WERI-Rb-1 (cell line): ENCODE measurements at regions not wholly inside any gene's neighbourhood (a gene's known extent, or its start where the extent isn't known, plus 50 kb on each side); places are given as distances from the start of the nearest gene placed in this dataset.
"Not testable (repeated sequence)": the region's sequence is repeated elsewhere in the genome, so short reads cannot be mapped to it uniquely, and the experiment has no call there.

Experiments
- DNase-seq: peaks from one replicate; pipeline ENCODE4 v3.0.0-alpha.2; 2020
- H3K27ac ChIP-seq: fragments of 250-450 bp; sonication (Bioruptor Pico); 2 replicates; pipeline ENCODE4 v1.5.1; 2020; ENCODE audit warnings: mild to moderate bottlenecking, moderate library complexity
- H3K27me3 ChIP-seq: fragments of 250-450 bp; sonication (Bioruptor Pico); 2 replicates; pipeline ENCODE4 v1.5.1; 2021; ENCODE audit warnings: mild to moderate bottlenecking, low read depth, moderate library complexity; ENCODE audit not compliant: insufficient read depth, severe bottlenecking
- H3K36me3 ChIP-seq: fragments of 250-450 bp; sonication (Bioruptor Pico); 2 replicates; pipeline ENCODE4 v1.5.1; 2020; ENCODE audit warnings: mild to moderate bottlenecking, moderate library complexity
- H3K4me3 ChIP-seq: 2 replicates; pipeline ENCODE4 v1.5.1; 2011; ENCODE audit warnings: low read depth, mild to moderate bottlenecking, control low read depth, low read length
- H3K9me3 ChIP-seq: fragments of 250-450 bp; sonication (Bioruptor Pico); 2 replicates; pipeline ENCODE4 v1.5.1; 2021; ENCODE audit warnings: mild to moderate bottlenecking, moderate library complexity; ENCODE audit not compliant: severe bottlenecking
- TF ChIP-seq, protein P1 (sequence below): IDR thresholded peaks from 2 replicates; pipeline ENCODE4 v1.5.1; 2011; ENCODE audit warnings: low read depth, mild to moderate bottlenecking, control low read depth, inconsistent platforms, low read length

DNA sequence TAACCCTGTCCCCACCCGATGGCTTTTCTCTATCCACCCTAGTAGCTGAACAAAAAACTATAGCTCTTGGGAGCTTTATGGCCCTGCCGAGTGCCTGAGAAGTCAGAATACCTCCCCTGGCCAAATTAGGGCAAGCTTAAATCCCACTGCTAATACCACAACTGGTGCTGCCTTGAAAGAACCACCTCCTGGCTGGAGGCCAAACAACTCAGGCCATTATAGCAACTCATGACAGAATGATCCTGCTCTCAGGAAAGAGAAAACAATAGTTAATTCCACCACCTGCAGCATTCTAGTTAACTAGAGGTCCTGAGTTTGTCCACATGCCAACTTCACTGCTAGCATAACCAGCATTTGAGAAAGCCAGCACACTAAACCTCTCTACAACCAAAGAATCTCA lies 123.2 kb downstream of the RTP4 start:
- Histone ChIP-seq H3K27me3 (no peaks in the 10 kb centered on the region), H3K4me3 (no peak overlapping the region), H3K36me3 (no peaks in the 10 kb centered on the region), H3K9me3 (peaks cover 8% of the 10 kb centered on the region), H3K27ac (no peak overlapping the region)
- TF ChIP-seq, protein P1, sequence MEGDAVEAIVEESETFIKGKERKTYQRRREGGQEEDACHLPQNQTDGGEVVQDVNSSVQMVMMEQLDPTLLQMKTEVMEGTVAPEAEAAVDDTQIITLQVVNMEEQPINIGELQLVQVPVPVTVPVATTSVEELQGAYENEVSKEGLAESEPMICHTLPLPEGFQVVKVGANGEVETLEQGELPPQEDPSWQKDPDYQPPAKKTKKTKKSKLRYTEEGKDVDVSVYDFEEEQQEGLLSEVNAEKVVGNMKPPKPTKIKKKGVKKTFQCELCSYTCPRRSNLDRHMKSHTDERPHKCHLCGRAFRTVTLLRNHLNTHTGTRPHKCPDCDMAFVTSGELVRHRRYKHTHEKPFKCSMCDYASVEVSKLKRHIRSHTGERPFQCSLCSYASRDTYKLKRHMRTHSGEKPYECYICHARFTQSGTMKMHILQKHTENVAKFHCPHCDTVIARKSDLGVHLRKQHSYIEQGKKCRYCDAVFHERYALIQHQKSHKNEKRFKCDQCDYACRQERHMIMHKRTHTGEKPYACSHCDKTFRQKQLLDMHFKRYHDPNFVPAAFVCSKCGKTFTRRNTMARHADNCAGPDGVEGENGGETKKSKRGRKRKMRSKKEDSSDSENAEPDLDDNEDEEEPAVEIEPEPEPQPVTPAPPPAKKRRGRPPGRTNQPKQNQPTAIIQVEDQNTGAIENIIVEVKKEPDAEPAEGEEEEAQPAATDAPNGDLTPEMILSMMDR: no peak
- no peak for DNase-seq

DNA sequence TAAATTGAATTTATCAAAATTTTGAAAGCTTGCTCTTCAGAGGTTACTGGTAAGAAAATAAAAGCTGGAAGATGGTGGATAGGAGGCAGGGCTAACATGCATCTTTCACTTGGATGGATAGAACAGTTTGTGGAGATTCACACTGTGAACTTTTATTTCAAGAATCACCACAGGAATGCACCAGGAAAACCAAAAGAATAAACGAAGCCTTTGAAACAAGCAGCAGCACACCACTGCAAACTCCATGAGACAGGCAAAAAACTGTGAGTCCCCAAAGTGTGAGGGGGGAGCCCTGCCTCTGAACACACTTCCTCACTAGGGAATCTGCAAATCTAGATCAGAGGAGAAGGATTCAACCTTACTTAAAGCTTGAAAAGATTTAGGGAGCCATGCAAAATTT lies 122.2 kb downstream of the RTP4 start:
- no peak overlapping the region for H3K27ac ChIP-seq
- peaks cover 8% of the 10 kb centered on the region for H3K9me3 ChIP-seq
- no peak overlapping the region for H3K4me3 ChIP-seq
- no peak for DNase-seq
- TF ChIP-seq, protein P1: no peak
- no peaks in the 10 kb centered on the region for H3K27me3 ChIP-seq
- no peaks in the 10 kb centered on the region for H3K36me3 ChIP-seq

DNA sequence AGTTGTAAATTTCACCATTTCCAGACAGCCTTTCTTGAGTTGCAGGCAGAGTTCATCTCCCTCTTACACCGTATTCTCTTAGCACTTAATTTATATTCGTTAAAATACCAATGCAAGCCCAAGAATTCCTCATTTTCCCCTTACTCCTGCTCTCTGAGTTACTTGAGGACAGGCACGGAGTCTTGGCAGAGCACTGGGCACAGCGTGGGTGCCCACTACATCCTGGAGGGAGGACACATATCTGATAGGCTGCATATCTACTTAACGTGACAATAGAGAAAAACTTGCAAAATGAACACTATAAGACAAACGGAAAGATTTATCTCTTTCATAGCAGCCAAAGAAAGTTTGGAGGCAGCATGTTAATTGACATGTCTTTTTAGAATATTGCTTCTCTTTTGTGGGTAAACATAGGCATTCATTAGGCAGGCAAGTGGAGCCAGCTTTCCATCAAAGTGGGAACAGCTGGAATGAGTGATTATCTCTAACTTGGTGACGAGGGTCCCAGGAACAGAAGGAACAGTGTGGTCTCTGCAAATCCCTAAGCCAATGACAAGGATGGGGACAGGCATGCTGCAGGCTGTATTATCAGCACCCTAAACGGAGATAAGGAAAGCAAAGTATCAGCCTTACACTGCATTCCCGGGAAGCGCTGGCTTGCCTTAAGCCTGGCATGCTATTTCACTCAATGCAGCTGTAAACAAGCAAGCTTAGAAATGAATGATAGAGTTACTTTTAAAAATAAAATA lies 116.5 kb downstream of the RTP4 start:
- H3K27me3 ChIP-seq: peaks cover 6% of the 10 kb centered on the region
- no peak for DNase-seq
- TF ChIP-seq, protein P1: no peak

DNA sequence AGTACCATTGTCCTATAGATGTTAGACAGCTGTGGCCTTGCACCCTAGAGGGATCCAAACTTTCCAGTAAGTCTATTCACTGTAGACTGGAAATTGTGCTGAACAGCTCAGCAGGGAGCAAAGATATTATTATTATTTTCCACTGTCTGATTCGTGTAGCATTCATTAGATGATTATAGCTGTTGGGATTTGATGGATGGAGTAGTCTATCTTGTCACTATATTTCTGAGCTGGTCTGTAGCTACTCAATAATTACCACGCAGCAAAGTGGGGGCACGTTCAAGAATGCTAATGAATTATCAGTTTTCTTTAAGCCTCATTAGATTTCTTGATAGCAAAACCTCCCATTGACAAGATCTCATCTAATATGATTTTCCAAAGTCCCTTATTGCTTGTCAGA lies 113.2 kb downstream of the RTP4 start:
- Histone ChIP-seq H3K36me3 (no peaks in the 10 kb centered on the region), H3K27ac (no peak overlapping the region), H3K4me3 (no peak overlapping the region), H3K9me3 (no peaks in the 10 kb centered on the region), H3K27me3 (peaks cover 6% of the 10 kb centered on the region)
- DNase-seq: no peak
- TF ChIP-seq, protein P1: no peak

More for the DNA sequence above, 116.5 kb downstream of the RTP4 start:
- Histone ChIP-seq H3K9me3 (peaks cover 3% of the 10 kb centered on the region), H3K27ac (no peak overlapping the region), H3K36me3 (no peaks in the 10 kb centered on the region), H3K4me3 (no peak overlapping the region)

DNA sequence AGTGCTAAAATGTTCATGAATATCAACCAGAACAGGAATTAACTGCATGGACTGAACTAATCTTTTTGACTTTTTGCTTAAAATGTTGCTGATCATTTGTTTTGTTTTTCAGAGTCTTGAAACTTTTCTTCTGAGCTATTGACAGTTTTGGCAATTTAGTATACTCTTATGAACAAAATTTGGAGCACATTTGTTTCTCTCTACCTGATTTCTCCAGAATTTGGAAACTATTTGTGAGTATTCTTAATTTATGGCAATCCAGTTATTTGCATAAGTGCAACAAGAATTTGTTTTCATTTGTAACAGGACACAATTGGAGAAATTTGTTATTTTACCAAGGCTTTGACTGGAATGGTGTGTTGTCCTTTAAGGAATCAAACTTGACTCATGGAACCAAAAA lies 107.4 kb downstream of the RTP4 start:
- not testable (repeated sequence) for H3K27me3 ChIP-seq, DNase-seq, H3K36me3 ChIP-seq, H3K4me3 ChIP-seq, H3K27ac ChIP-seq
- peaks cover 17% of the 10 kb centered on the region for H3K9me3 ChIP-seq

DNA sequence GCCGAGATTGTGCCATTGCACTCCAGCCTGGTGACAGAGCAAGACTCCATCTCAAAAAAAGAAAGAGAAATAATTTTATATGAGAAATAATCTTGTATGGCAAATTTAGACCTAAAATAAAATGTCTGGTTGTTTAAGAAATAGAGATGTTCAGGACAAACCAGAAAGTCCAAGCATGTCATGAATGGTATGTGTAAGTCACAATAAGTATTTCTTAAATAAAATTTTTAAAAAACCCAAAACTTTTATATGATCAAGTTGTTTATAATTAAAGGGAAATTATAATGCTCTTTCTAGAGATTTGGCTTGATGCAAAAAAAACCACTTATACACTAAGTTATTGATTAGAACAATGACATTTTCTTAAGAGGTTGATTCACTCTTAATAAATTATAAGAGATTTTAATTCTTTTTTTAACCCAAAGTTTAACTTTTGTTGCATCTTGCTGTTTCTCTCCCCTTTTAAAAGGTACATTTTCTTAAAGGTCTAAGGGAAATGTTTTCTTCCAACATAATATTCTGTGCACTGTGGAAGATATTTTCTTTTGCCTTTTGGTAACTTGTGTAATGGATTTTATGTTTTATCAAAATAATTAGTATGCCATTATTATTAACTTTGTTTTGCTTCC lies 105.7 kb downstream of the RTP4 start:
- no peak for DNase-seq
- Histone ChIP-seq H3K36me3 (no peaks in the 10 kb centered on the region), H3K9me3 (peaks cover 17% of the 10 kb centered on the region), H3K4me3 (no peak overlapping the region), H3K27me3 (no peaks in the 10 kb centered on the region), H3K27ac (no peak overlapping the region)
- TF ChIP-seq, protein P1: no peak

DNA sequence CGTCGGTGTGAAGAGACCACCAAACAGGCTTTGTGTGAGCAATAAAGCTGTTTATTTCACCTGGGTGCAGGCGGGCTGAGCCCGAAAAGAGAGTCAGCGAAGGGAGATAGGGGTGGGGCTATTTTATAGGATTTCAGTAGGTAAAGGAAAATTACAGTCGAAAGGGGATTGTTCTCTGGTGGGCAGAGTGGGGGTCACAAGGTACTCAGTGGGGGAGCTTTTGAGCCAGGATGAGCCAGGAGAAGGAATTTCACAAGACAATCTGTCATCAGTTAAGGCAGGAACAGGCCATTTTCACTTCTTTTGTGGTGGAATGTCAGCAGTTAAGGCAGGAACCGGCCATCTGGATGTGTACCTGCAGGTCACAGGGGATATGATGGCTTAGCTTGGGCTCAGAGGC lies 98.1 kb downstream of the RTP4 start:
- not testable (repeated sequence) for DNase-seq, H3K4me3 ChIP-seq, H3K27ac ChIP-seq, H3K9me3 ChIP-seq, H3K27me3 ChIP-seq, H3K36me3 ChIP-seq
